ENCODE measurements at regions not wholly inside any gene's neighbourhood (a gene's known extent, or its start where the extent isn't known, plus 50 kb on each side); places are given as distances from the start of the nearest gene placed in this dataset.
"Not testable (repeated sequence)": the region's sequence is repeated elsewhere in the genome, so short reads cannot be mapped to it uniquely, and the experiment has no call there.

- intact Hi-C loops (cut with DNase I): no loop called here
- DNase-seq (ENCODE audit: extremely low spot score in 2 of 2): no peak
- Histone ChIP-seq H3K4me3 (no peak overlapping the region), H3K27me3 (no peaks in the 10 kb centered on the region), H3K9me3 (no peaks in the 10 kb centered on the region), H3K27ac (no peak overlapping the region), H3K4me1 (no peaks in the 10 kb centered on the region), H3K36me3 (no peaks in the 10 kb centered on the region)
- TF ChIP-seq CTCF (IDR thresholded peaks at IDR 0.05) (no peak), POLR2AphosphoS5 (IDR thresholded peaks at IDR 0.05; ENCODE audit: insufficient read depth in 1 of 2, low read depth in 1 of 2) (no peak)
Measured at GRCh38 chr5:1638658-1639400, 115.1 kb upstream of the LPCAT1 start.

- Histone ChIP-seq H3K4me3 (no peak overlapping the region), H3K27me3 (no peaks in the 10 kb centered on the region), H3K36me3 (no peaks in the 10 kb centered on the region), H3K27ac (no peak overlapping the region), H3K9me3 (no peaks in the 10 kb centered on the region), H3K4me1 (no peaks in the 10 kb centered on the region)
- intact Hi-C loops (cut with DNase I): no loop called here
- TF ChIP-seq CTCF (IDR thresholded peaks at IDR 0.05): no peak
- TF ChIP-seq POLR2AphosphoS5 (IDR thresholded peaks at IDR 0.05; ENCODE audit: insufficient read depth in 1 of 2, low read depth in 1 of 2): no peak
- DNase-seq (ENCODE audit: extremely low spot score in 2 of 2): no peak
Measured at GRCh38 chr5:1637639-1638481, 114.1 kb upstream of the LPCAT1 start.

- no peak for DNase-seq (ENCODE audit: extremely low spot score in 2 of 2)
- Histone ChIP-seq H3K27ac (no peak overlapping the region), H3K27me3 (no peaks in the 10 kb centered on the region), H3K4me3 (no peak overlapping the region), H3K4me1 (peaks cover 4% of the 10 kb centered on the region), H3K9me3 (no peaks in the 10 kb centered on the region), H3K36me3 (no peaks in the 10 kb centered on the region)
- intact Hi-C loops (cut with DNase I): no loop called here
- no peak for TF ChIP-seq POLR2A (IDR thresholded peaks at IDR 0.05)
- TF ChIP-seq POLR2AphosphoS5 (IDR thresholded peaks at IDR 0.05; ENCODE audit: insufficient read depth in 1 of 2, low read depth in 1 of 2): no peak
- no peak for TF ChIP-seq CTCF (IDR thresholded peaks at IDR 0.05)
Measured at GRCh38 chr5:1636981-1637638, 113.3 kb upstream of the LPCAT1 start.

- H3K36me3 ChIP-seq; intact Hi-C loops (cut with DNase I); H3K27ac ChIP-seq; H3K4me3 ChIP-seq; DNase-seq (ENCODE audit: extremely low spot score in 2 of 2); H3K4me1 ChIP-seq; H3K9me3 ChIP-seq; H3K27me3 ChIP-seq: not testable (repeated sequence)
Measured at GRCh38 chr5:1636208-1636770, 112.5 kb upstream of the LPCAT1 start.

GRCh38 chr5:1635477-1635876 is 111.7 kb upstream of the LPCAT1 start:
- H3K4me3 ChIP-seq; H3K9me3 ChIP-seq; H3K36me3 ChIP-seq; intact Hi-C loops (cut with DNase I); H3K27ac ChIP-seq; H3K4me1 ChIP-seq; DNase-seq (ENCODE audit: extremely low spot score in 2 of 2); H3K27me3 ChIP-seq: not testable (repeated sequence)
